ENCODE measurements at regions not wholly inside any gene's neighbourhood (a gene's known extent, or its start where the extent isn't known, plus 50 kb on each side); places are given as distances from the start of the nearest gene placed in this dataset.
"Not testable (repeated sequence)": the region's sequence is repeated elsewhere in the genome, so short reads cannot be mapped to it uniquely, and the experiment has no call there.

- TF ChIP-seq CTCF, POLR2A (IDR thresholded peaks at IDR 0.05): not testable (repeated sequence)
These were observed 575.0 kb downstream of the PDHA2 start for GRCh38 chr4:96414853-96415252.
